Liver (tissue), 3 donors: ENCODE measurements at regions not wholly inside any gene's neighbourhood (a gene's known extent, or its start where the extent isn't known, plus 50 kb on each side); places are given as distances from the start of the nearest gene placed in this dataset.

Source experiments
- CTCF ChIP-seq: fragments of 150-350 bp; IDR thresholded peaks from 2 replicates; pipeline ENCODE4 v1.5.1; 2017; ENCODE audit warnings: improper control_type of control experiment, low read depth, low read length; ENCODE audit not compliant: missing input control
- HNF4G ChIP-seq: IDR thresholded peaks from 2 replicates; pipeline ENCODE4 v1.6.1; 2016; ENCODE audit warnings: antibody characterized with exemption
- REST ChIP-seq: IDR thresholded peaks from 2 replicates; pipeline ENCODE4 v1.6.1; 2016; ENCODE audit warnings: antibody characterized with exemption, mild to moderate bottlenecking
- RXRA ChIP-seq, 2 donors: IDR thresholded peaks; 2 replicates each; pipeline ENCODE4 v1.6.1; 2017 to 2018; ENCODE audit warnings: antibody characterized with exemption in 2 of 2, mild to moderate bottlenecking in 1 of 2
- donor health status: healthy.
- donor health status: healthy.

GRCh38 chr1:78263459-78263858 is 217.7 kb downstream of the GIPC2 start:
- no peak for TF ChIP-seq CTCF
- TF ChIP-seq RXRA (IDR thresholded peaks at IDR 0.05) = no peak
- no peak for TF ChIP-seq HNF4G
- no peak for TF ChIP-seq REST
